PFSK-1 (cell line): ENCODE measurements at regions not wholly inside any gene's neighbourhood (a gene's known extent, or its start where the extent isn't known, plus 50 kb on each side); places are given as distances from the start of the nearest gene placed in this dataset.

Experiments used
- FOXP2 ChIP-seq: optimal IDR thresholded peaks from 2 replicates; pipeline ENCODE3; 2011; ENCODE audit warnings: borderline replicate concordance, control low read depth, inconsistent platforms; ENCODE audit not compliant: insufficient read depth; ENCODE audit errors: extremely low read length, extremely low read depth
- POLR2AphosphoS5 ChIP-seq: IDR thresholded peaks from 2 replicates; pipeline ENCODE4 v1.6.1; 2012; ENCODE audit warnings: low read depth, mild to moderate bottlenecking, control low read depth, low read length, moderate library complexity
- SIN3A ChIP-seq: IDR thresholded peaks from 2 replicates; pipeline ENCODE4 v1.6.1; 2012; ENCODE audit warnings: mild to moderate bottlenecking, low read length, moderate library complexity, borderline replicate concordance; ENCODE audit not compliant: insufficient read depth
- TAF1 ChIP-seq: IDR thresholded peaks from 2 replicates; pipeline ENCODE4 v1.6.1; 2012; ENCODE audit warnings: low read length, control low read depth, borderline replicate concordance; ENCODE audit not compliant: insufficient read depth
- TF ChIP-seq, protein P1 (sequence below), 2 experiments: IDR thresholded peaks; 2 replicates each; pipeline versions ENCODE4 v1.6.1 to v1.8.0; 2011 to 2012; ENCODE audit warnings: low read depth in 2 of 2, low read length in 2 of 2, control low read depth in 1 of 2, inconsistent platforms in 1 of 2, mild to moderate bottlenecking in 1 of 2, moderate library complexity in 1 of 2; ENCODE audit not compliant: insufficient read depth in 1 of 2

GRCh38 chrX:42384956-42385355, 393.0 kb downstream of the PPP1R2C start:
- no peak for TF ChIP-seq TAF1
- TF ChIP-seq, protein P1, sequence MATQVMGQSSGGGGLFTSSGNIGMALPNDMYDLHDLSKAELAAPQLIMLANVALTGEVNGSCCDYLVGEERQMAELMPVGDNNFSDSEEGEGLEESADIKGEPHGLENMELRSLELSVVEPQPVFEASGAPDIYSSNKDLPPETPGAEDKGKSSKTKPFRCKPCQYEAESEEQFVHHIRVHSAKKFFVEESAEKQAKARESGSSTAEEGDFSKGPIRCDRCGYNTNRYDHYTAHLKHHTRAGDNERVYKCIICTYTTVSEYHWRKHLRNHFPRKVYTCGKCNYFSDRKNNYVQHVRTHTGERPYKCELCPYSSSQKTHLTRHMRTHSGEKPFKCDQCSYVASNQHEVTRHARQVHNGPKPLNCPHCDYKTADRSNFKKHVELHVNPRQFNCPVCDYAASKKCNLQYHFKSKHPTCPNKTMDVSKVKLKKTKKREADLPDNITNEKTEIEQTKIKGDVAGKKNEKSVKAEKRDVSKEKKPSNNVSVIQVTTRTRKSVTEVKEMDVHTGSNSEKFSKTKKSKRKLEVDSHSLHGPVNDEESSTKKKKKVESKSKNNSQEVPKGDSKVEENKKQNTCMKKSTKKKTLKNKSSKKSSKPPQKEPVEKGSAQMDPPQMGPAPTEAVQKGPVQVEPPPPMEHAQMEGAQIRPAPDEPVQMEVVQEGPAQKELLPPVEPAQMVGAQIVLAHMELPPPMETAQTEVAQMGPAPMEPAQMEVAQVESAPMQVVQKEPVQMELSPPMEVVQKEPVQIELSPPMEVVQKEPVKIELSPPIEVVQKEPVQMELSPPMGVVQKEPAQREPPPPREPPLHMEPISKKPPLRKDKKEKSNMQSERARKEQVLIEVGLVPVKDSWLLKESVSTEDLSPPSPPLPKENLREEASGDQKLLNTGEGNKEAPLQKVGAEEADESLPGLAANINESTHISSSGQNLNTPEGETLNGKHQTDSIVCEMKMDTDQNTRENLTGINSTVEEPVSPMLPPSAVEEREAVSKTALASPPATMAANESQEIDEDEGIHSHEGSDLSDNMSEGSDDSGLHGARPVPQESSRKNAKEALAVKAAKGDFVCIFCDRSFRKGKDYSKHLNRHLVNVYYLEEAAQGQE (IDR thresholded peaks at IDR 0.05; ENCODE audit: insufficient read depth in 1 of 2, low read depth in 2 of 2, low read length in 2 of 2), result no peak
- TF ChIP-seq POLR2AphosphoS5, result no peak
- no peak for TF ChIP-seq FOXP2
- no peak for TF ChIP-seq SIN3A

DNA sequence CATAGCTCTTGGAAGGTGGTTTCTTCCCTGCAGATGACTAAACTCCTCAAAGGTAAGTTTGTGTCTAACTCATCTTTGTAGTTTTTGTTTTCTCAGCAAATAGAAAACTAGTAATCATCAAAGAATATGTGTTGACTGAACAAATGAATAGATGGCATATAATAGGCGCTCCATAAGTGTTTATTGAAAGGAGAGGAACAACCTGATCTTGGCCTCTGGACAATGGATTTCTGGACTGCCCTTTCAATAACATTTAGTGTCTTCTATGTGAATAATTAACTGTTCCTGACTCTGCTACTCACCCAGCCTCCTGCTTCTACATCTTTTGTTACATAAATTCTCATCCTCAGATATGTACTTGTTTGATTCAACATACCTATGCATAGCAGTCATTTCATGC, 399.1 kb downstream of the PPP1R2C start:
- no peak for TF ChIP-seq SIN3A
- no peak for TF ChIP-seq FOXP2
- no peak for TF ChIP-seq TAF1
- TF ChIP-seq POLR2AphosphoS5, result no peak
- TF ChIP-seq, protein P1 (IDR thresholded peaks at IDR 0.05; ENCODE audit: insufficient read depth in 1 of 2, low read depth in 2 of 2, low read length in 2 of 2), result no peak

GRCh38 chrX:42375086-42375485, 402.9 kb downstream of the PPP1R2C start:
- TF ChIP-seq SIN3A (no peak), FOXP2 (no peak), TAF1 (no peak), POLR2AphosphoS5 (no peak)
- TF ChIP-seq, protein P1 (IDR thresholded peaks at IDR 0.05; ENCODE audit: insufficient read depth in 1 of 2, low read depth in 2 of 2, low read length in 2 of 2), result no peak

DNA sequence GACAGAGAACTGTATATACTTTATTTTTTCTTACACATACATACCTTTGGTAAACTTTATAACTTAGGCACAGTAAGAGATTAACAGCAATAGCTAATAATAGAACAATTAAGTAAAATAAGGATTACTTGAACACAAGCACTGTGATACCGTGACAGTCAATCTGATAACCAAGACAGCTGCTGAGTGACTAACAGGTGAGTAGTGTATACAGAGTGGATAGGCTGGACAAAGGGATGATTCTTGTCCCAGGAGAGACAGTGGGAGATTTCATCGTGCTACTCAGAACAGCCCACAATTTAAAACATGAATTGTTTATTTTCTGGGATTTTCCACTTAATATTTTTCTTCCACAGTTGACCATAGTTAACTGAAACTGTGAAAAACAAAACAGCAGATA, 411.8 kb downstream of the PPP1R2C start:
- no peak for TF ChIP-seq FOXP2
- no peak for TF ChIP-seq TAF1
- no peak for TF ChIP-seq POLR2AphosphoS5
- TF ChIP-seq SIN3A, result no peak
- TF ChIP-seq, protein P1 (IDR thresholded peaks at IDR 0.05; ENCODE audit: insufficient read depth in 1 of 2, low read depth in 2 of 2, low read length in 2 of 2), result no peak

- TF ChIP-seq FOXP2 (no peak), SIN3A (no peak), TAF1 (no peak), POLR2AphosphoS5 (no peak)
- TF ChIP-seq, protein P1 (IDR thresholded peaks at IDR 0.05; ENCODE audit: insufficient read depth in 1 of 2, low read depth in 2 of 2, low read length in 2 of 2), result no peak
Measured at GRCh38 chrX:42362219-42362618, 415.7 kb downstream of the PPP1R2C start.
